Ishikawa (cell line): ENCODE measurements at regions not wholly inside any gene's neighbourhood (a gene's known extent, or its start where the extent isn't known, plus 50 kb on each side); places are given as distances from the start of the nearest gene placed in this dataset.

Source experiments
- CEBPB ChIP-seq: IDR thresholded peaks from 2 replicates; pipeline ENCODE4 v1.6.1; 2012
- CREB1 ChIP-seq: IDR thresholded peaks from 2 replicates; pipeline ENCODE4 v1.6.1; 2012; ENCODE audit warnings: low read depth
- EGR1 ChIP-seq: IDR thresholded peaks from 2 replicates; pipeline ENCODE4 v1.6.1; 2012
- EP300 ChIP-seq: IDR thresholded peaks from 2 replicates; pipeline ENCODE4 v1.6.1; 2012; ENCODE audit warnings: borderline replicate concordance
- FOXM1 ChIP-seq: IDR thresholded peaks from 2 replicates; pipeline ENCODE4 v1.6.1; 2012; ENCODE audit warnings: low read depth, borderline replicate concordance
- NFIC ChIP-seq: IDR thresholded peaks from 2 replicates; pipeline ENCODE4 v1.6.1; 2012
- RAD21 ChIP-seq: IDR thresholded peaks from 2 replicates; pipeline ENCODE4 v1.6.1; 2012; ENCODE audit warnings: low read depth
- REST ChIP-seq: IDR thresholded peaks from 2 replicates; pipeline ENCODE4 v1.6.1; 2012; ENCODE audit warnings: low read depth, mild to moderate bottlenecking
- TAF1 ChIP-seq: IDR thresholded peaks from 2 replicates; pipeline ENCODE4 v1.6.1; 2012; ENCODE audit warnings: low read depth, mild to moderate bottlenecking
- TCF12 ChIP-seq: IDR thresholded peaks from 2 replicates; pipeline ENCODE4 v1.6.1; 2012; ENCODE audit warnings: low read depth
- TEAD4 ChIP-seq: IDR thresholded peaks from 2 replicates; pipeline ENCODE4 v1.6.1; 2012
- YY1 ChIP-seq: IDR thresholded peaks from 2 replicates; pipeline ENCODE4 v1.6.1; 2012; ENCODE audit warnings: low read depth
- ZBTB7A ChIP-seq: IDR thresholded peaks from 2 replicates; pipeline ENCODE4 v1.6.1; 2012; ENCODE audit warnings: low read depth
- TF ChIP-seq, protein P1 (sequence below): IDR thresholded peaks from 2 replicates; pipeline ENCODE4 v1.6.1; 2012
- TF ChIP-seq, protein P2 (sequence below): IDR thresholded peaks from 2 replicates; pipeline ENCODE4 v1.6.1; 2012

DNA sequence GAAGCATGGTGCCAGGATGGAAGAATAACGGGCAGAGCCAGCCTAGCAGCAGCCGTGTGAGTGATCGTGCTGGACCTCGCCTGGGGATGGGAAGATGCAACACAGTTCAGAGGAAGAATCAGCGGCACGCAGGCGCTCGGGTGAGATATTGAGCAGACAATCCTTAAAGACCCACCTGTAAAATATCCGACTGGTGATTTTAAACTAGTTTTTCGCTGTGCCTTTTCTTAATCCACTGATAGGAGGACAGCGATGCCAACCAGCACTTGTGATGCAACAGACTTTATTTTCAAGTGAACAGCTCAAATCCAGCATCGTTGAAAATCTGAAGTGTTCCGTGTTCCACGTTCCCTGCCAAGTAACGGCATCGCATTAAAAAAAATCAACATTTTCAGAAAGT, 214.7 kb downstream of the TEX36 start:
- no peak for TF ChIP-seq TEAD4
- no peak for TF ChIP-seq REST
- TF ChIP-seq RAD21 = no peak
- TF ChIP-seq NFIC = no peak
- TF ChIP-seq TCF12 = no peak
- no peak for TF ChIP-seq CEBPB
- no peak for TF ChIP-seq FOXM1
- TF ChIP-seq ZBTB7A = no peak
- no peak for TF ChIP-seq TAF1
- TF ChIP-seq EP300 = no peak
- no peak for TF ChIP-seq CREB1
- no peak for TF ChIP-seq YY1
- no peak for TF ChIP-seq EGR1
- TF ChIP-seq, protein P1, sequence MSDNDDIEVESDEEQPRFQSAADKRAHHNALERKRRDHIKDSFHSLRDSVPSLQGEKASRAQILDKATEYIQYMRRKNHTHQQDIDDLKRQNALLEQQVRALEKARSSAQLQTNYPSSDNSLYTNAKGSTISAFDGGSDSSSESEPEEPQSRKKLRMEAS = no peak
- TF ChIP-seq, protein P2, sequence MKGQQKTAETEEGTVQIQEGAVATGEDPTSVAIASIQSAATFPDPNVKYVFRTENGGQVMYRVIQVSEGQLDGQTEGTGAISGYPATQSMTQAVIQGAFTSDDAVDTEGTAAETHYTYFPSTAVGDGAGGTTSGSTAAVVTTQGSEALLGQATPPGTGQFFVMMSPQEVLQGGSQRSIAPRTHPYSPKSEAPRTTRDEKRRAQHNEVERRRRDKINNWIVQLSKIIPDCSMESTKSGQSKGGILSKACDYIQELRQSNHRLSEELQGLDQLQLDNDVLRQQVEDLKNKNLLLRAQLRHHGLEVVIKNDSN = no peak

DNA sequence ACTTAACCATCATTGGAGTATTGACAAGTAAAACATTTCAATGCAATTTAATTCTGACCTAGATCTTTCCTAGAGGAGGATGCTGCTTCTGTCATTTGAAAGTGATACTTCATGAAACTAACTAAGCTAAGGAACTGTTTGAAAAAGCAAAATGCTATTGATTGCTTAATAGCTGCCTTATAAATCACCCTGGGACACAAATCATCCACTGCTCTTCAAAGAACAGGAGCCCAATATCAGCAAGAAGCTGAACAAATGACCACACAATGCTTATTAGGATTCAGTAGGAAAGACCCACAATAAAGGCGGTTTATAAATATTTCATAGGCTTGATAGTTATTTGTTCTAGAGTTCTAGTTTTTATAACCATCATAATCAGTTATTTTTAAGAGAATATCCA, 216.3 kb downstream of the TEX36 start:
- TF ChIP-seq EP300 (no peak), CREB1 (no peak), YY1 (no peak), NFIC (no peak), TEAD4 (no peak), ZBTB7A (no peak), RAD21 (no peak), CEBPB (no peak)
- TF ChIP-seq, protein P2 = no peak

DNA sequence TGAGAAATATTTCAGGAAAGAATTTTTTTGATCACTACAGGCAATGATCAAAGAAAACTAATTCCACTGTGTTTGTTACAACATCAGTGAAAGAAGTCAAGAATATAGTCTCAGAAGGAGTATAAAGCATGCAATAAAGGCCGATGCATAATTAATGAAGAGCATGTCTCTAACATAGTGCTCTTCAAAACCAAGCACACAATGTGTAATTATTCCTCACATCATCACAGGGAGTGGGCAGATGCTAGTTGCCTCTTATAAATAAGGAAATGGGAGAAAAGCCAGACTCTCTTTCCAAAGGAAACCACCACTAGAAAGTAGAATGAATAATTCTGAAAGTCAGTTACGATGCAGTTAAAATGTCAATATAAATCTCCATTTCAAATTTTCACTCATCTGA, 220.1 kb downstream of the TEX36 start:
- TF ChIP-seq FOXM1 = no peak
- TF ChIP-seq, protein P1 = no peak
- no peak for TF ChIP-seq CEBPB
- TF ChIP-seq, protein P2 = no peak
- TF ChIP-seq YY1 = no peak
- TF ChIP-seq REST = no peak
- no peak for TF ChIP-seq NFIC
- TF ChIP-seq EP300 = no peak
- TF ChIP-seq RAD21 = no peak
- TF ChIP-seq ZBTB7A = no peak
- no peak for TF ChIP-seq CREB1
- no peak for TF ChIP-seq TCF12
- no peak for TF ChIP-seq TAF1

- TF ChIP-seq, protein P2 = no peak
- TF ChIP-seq EGR1 (no peak), EP300 (no peak), YY1 (no peak), TEAD4 (no peak), CREB1 (no peak), TAF1 (no peak), TCF12 (no peak), CEBPB (no peak), RAD21 (no peak), FOXM1 (no peak)
- TF ChIP-seq, protein P1 = no peak
These were observed 222.6 kb downstream of the TEX36 start for GRCh38 chr10:125460326-125460725.

GRCh38 chr10:125457406-125457805, 225.6 kb downstream of the TEX36 start:
- TF ChIP-seq EGR1 (no peak), YY1 (no peak), ZBTB7A (no peak), NFIC (no peak), REST (no peak), EP300 (no peak), TCF12 (no peak), RAD21 (no peak), FOXM1 (no peak), CEBPB (no peak), TEAD4 (no peak)
- TF ChIP-seq, protein P1 = no peak
